D721Med (cell line): ENCODE measurements at regions not wholly inside any gene's neighbourhood (a gene's known extent, or its start where the extent isn't known, plus 50 kb on each side); places are given as distances from the start of the nearest gene placed in this dataset.

Source experiments
- DNase-seq: peaks from one replicate; pipeline ENCODE4 v3.0.0; 2011; ENCODE audit warnings: low spot score; ENCODE audit not compliant: insufficient read length
- FAIRE-seq: peaks from 2 replicates; lab custom pipeline; 2011; peaks lifted over from hg19 to GRCh38; lab: Jason Lieb, UNC
- CTCF ChIP-seq: IDR thresholded peaks from 2 replicates; pipeline ENCODE4 v1.5.1; 2012; ENCODE audit warnings: mild to moderate bottlenecking, control low read depth; ENCODE audit not compliant: insufficient read depth; ENCODE audit errors: missing control alignments

GRCh38 chr5:143890487-143890886 is 78.5 kb downstream of the HMHB1 start:
- DNase-seq (no peak), FAIRE-seq (no peak)
- no peak for TF ChIP-seq CTCF

- FAIRE-seq: no peak
- TF ChIP-seq CTCF: no peak
- DNase-seq: no peak
These were observed 80.3 kb downstream of the HMHB1 start for GRCh38 chr5:143892271-143892670.

DNA sequence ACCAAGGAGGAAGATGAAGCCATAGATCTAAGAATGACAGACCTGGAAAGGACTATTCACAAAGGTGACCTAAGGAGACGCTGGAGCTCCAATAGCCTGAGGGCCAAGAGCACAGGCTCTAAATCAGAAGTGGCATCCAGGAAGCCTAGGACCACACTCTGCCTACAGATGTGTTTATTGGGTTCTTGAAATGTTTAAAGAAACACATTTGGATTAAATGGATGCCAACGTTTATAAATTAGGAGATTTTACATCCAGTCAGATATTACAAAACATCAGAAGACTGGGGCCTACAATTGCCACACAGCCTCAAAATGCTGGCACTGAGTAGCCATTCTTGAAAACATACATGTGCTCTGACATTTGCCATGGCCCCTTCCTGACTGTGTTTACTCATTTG is 80.9 kb downstream of the HMHB1 start:
- no peak for TF ChIP-seq CTCF
- DNase-seq: no peak
- no peak for FAIRE-seq

DNA sequence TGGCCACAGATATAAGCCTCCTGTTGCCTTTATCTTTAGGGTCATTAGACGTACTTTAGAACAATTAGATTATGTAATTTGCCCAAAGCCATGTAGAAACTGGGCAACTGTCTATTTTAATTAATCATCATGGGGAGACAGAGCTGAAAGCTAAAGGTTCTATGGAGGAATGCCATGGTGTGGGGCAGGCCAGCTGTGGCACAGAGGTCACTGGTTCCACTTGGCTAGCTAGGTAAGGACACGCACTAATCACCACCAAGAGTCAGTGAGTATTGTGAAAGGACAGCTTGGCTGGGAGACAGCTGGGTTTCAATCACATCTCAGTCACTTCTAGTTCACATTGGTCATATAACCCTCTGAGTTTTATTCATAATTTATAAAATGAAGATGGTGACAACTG is 81.7 kb downstream of the HMHB1 start:
- FAIRE-seq (no peak), DNase-seq (no peak)
- no peak for TF ChIP-seq CTCF

DNA sequence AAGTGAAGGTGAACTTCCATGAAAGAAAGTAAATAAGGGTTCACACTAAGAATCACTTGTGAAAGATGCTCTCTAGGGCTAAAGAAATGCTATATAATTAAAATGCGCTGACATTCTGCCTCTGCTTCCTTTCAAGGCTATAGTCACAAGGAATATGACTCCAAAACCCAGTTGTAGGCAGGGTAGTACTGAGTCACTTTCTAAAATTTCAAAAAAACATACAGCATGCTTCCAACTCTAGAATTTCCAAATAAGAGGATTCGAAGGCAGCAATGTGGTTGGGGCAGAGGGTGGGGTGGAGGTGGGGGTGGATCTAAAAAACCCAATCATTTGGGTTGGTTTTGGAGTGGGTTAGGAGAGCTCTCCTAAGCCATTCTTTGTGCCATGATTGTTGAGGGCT is 84.6 kb downstream of the HMHB1 start:
- no peak for TF ChIP-seq CTCF
- DNase-seq: no peak
- FAIRE-seq: no peak

DNA sequence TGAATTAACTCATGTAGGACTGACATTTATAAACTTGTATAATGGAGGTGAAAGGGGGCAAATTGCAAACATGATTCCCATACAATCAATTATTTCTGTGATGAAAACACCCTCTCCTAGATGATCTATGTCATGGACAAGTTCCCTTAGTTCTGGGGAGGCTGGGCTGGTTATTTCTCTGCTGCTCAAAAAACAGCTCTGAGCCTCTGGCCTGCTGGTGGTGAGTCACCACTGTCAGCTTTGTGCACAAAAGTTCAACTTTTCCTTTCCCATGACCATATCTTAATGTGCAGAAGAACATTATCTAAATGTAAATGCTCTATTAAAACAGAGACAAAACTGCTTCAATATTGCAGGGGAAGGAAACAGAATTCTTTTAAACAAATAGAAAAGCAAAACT is 85.0 kb downstream of the HMHB1 start:
- no peak for TF ChIP-seq CTCF
- no peak for FAIRE-seq
- no peak for DNase-seq

- no peak for TF ChIP-seq CTCF
- no peak for DNase-seq
- FAIRE-seq: no peak
These were observed 86.4 kb downstream of the HMHB1 start for GRCh38 chr5:143898381-143898780.
